Endodermal cell (in vitro differentiated cells): ENCODE measurements at regions not wholly inside any gene's neighbourhood (a gene's known extent, or its start where the extent isn't known, plus 50 kb on each side); places are given as distances from the start of the nearest gene placed in this dataset.

Experiments used
- DNase-seq: peaks from one replicate; pipeline ENCODE4 v3.0.0-alpha.2; 2017
- H3K27ac ChIP-seq: 2 replicates; pipeline ENCODE4 v1.5.1; 2013; ENCODE audit warnings: mild to moderate bottlenecking, low read depth, low read length, moderate library complexity
- H3K27me3 ChIP-seq: 2 replicates; pipeline ENCODE4 v1.6.1; 2013; ENCODE audit warnings: mild to moderate bottlenecking, low read length, moderate library complexity; ENCODE audit not compliant: insufficient read depth, control insufficient read depth, poor library complexity, severe bottlenecking
- H3K36me3 ChIP-seq: 2 replicates; pipeline ENCODE4 v1.7.0; 2013; ENCODE audit warnings: mild to moderate bottlenecking, low read length, moderate library complexity; ENCODE audit not compliant: control insufficient read depth, insufficient read depth
- H3K4me1 ChIP-seq: one replicate; pipeline ENCODE4 v1.7.0; 2013; ENCODE audit warnings: low read length; ENCODE audit not compliant: control insufficient read depth, insufficient read depth
- H3K4me3 ChIP-seq: 2 replicates; pipeline ENCODE4 v1.5.1; 2013; ENCODE audit warnings: mild to moderate bottlenecking, low read length, moderate library complexity
- H3K9ac ChIP-seq: 2 replicates; pipeline ENCODE4 v1.6.1; 2013; ENCODE audit warnings: mild to moderate bottlenecking, low read length, moderate library complexity; ENCODE audit not compliant: poor library complexity, severe bottlenecking; ENCODE audit errors: extremely low read depth
- H3K9me3 ChIP-seq: 2 replicates; pipeline ENCODE4 v1.6.1; 2013; ENCODE audit warnings: mild to moderate bottlenecking, low read length, moderate library complexity; ENCODE audit not compliant: control insufficient read depth
- H3K27ac Mint-ChIP-seq: 2 replicates; pipeline ENCODE4 v1.8.0; 2020; ENCODE audit warnings: mixed read lengths
- H3K27me3 Mint-ChIP-seq: 2 replicates; pipeline ENCODE4 v1.8.0; 2021; ENCODE audit warnings: mild to moderate bottlenecking, mixed read lengths; ENCODE audit not compliant: insufficient read depth
- H3K36me3 Mint-ChIP-seq: 2 replicates; pipeline ENCODE4 v1.8.0; 2020; ENCODE audit warnings: low read depth, mixed read lengths
- H3K4me1 Mint-ChIP-seq: 2 replicates; pipeline ENCODE4 v1.8.0; 2020; ENCODE audit warnings: mixed read lengths
- H3K4me3 Mint-ChIP-seq: 2 replicates; pipeline ENCODE4 v1.8.0; 2020; ENCODE audit warnings: mild to moderate bottlenecking, moderate library complexity, mixed read lengths
- H3K9me3 Mint-ChIP-seq: 2 replicates; pipeline ENCODE4 v1.8.0; 2020; ENCODE audit warnings: mild to moderate bottlenecking, mixed read lengths
- CTCF ChIP-seq: fragments of 200-600 bp; sonication (generic); conservative IDR thresholded peaks from 2 replicates; pipeline ENCODE4 v1.5.0; 2021; ENCODE audit warnings: antibody characterized with exemption, mild to moderate bottlenecking
- WGBS, 2 experiments: methylation state at CpG; one replicate each; pipeline versions ENCODE4 v1.1.5 to v1.1.7; 2013; ENCODE audit warnings: missing lambda C conversion rate in 2 of 2, mixed read lengths in 1 of 2; ENCODE audit not compliant: insufficient coverage in 1 of 2, insufficient read length in 1 of 2; 5-methylcytosine and 5-hydroxymethylcytosine counted together

DNA sequence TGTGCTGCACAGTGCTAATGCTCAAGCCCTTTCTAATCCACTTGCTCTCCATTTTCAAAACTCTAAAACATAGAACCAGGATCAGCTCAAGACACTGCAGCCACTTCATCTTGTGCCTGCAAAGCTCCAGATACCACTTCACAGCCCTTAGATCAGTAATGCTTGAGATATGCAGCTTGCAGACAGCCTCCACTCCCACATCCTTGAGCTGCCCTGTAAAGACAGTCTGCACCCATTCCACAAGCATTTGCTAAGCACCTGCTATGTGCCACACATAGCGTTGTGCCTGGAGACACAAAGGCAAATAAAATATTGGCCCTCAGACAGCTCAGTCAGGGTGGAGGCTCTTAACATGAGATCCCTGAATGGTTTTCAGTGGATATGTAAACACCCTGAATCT, 192.5 kb upstream of the SNX19 start:
- no peak for TF ChIP-seq CTCF
- no peaks in the 10 kb centered on the region for H3K27me3 ChIP-seq
- H3K4me1 ChIP-seq = no peaks in the 10 kb centered on the region
- no peaks in the 10 kb centered on the region for H3K36me3 ChIP-seq
- Mint-ChIP-seq H3K4me1 (peaks cover 3% of the 10 kb centered on the region), H3K27me3 (peaks cover 1% of the 10 kb centered on the region), H3K9me3 (peaks cover 10% of the 10 kb centered on the region), H3K27ac (no peak overlapping the region), H3K36me3 (no peaks in the 10 kb centered on the region), H3K4me3 (no peak overlapping the region)
- DNase-seq = no peak
- H3K27ac ChIP-seq = no peak overlapping the region
- H3K9ac ChIP-seq = no peak overlapping the region
- peaks cover 10% of the 10 kb centered on the region for H3K9me3 ChIP-seq
- H3K4me3 ChIP-seq = no peak overlapping the region
- WGBS, 2 experiments = 93 to 100% methylated on average over 1 of the region's 1 CpG

- no peaks in the 10 kb centered on the region for H3K36me3 Mint-ChIP-seq
- no peak overlapping the region for H3K27ac ChIP-seq
- WGBS, 2 experiments = 84% methylated on average over 4 of the region's 4 CpGs; no CpG with 5 or more reads in 1 of the 2 experiments
Measured at GRCh38 chr11:131109257-131109656, 193.0 kb upstream of the SNX19 start.

DNA sequence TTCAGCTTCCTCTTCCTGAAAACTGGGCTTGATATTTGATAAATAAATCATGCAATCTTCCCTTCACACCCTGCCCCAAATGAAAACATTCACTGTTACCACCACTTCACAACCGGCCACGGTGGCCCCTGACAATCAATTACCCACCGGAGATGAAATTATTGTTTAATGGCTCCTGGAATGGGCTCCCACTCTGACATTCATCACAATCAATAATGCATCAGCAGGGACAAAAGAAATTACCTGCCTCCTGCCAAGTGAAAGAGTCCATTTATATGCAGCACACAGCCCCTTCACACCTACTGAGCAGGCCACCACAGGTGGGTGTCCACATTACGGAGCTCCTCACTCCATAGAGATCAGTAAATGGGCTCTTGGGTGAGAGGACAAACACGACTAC, 193.5 kb upstream of the SNX19 start:
- no peak overlapping the region for H3K27ac Mint-ChIP-seq
- TF ChIP-seq CTCF = no peak
- no peaks in the 10 kb centered on the region for H3K4me1 ChIP-seq

More at GRCh38 chr11:131109257-131109656, 193.0 kb upstream of the SNX19 start:
- Histone ChIP-seq H3K4me1 (no peaks in the 10 kb centered on the region), H3K36me3 (no peaks in the 10 kb centered on the region), H3K9ac (no peak overlapping the region), H3K9me3 (peaks cover 10% of the 10 kb centered on the region), H3K4me3 (no peak overlapping the region), H3K27me3 (no peaks in the 10 kb centered on the region)
- Mint-ChIP-seq H3K27me3 (no peaks in the 10 kb centered on the region), H3K9me3 (peaks cover 10% of the 10 kb centered on the region), H3K4me1 (no peaks in the 10 kb centered on the region), H3K4me3 (no peak overlapping the region), H3K27ac (no peak overlapping the region)
- no peak for TF ChIP-seq CTCF
- no peak for DNase-seq

More for the DNA sequence above, 193.5 kb upstream of the SNX19 start:
- Mint-ChIP-seq H3K36me3 (no peaks in the 10 kb centered on the region), H3K4me1 (no peaks in the 10 kb centered on the region), H3K9me3 (peaks cover 10% of the 10 kb centered on the region), H3K27me3 (no peaks in the 10 kb centered on the region), H3K4me3 (no peak overlapping the region)
- Histone ChIP-seq H3K27me3 (no peaks in the 10 kb centered on the region), H3K4me3 (no peak overlapping the region), H3K36me3 (no peaks in the 10 kb centered on the region), H3K27ac (no peak overlapping the region), H3K9me3 (peaks cover 5% of the 10 kb centered on the region), H3K9ac (no peak overlapping the region)
- no peak for DNase-seq
- 90 to 100% methylated on average over 1 to 5 of the region's 5 CpGs for WGBS, 2 experiments
